WTC11 (cell line): ENCODE measurements at regions not wholly inside any gene's neighbourhood (a gene's known extent, or its start where the extent isn't known, plus 50 kb on each side); places are given as distances from the start of the nearest gene placed in this dataset.

ENCODE experiments used
- ATAC-seq: fragments of 200-7000 bp; cut with Tn5 transposase; 2 replicates; pipeline ENCODE4 v1.10.0; 2021; ENCODE audit warnings: mild to moderate bottlenecking, moderate library complexity
- CTCF ChIA-PET: fragments of 300-600 bp; sonication (Branson Sonifier 250); formaldehyde crosslinking; loops from one replicate; lab custom pipeline; 2021; ENCODE audit warnings: antibody characterized with exemption; lab: Charles Lee
- POLR2A ChIA-PET: fragments of 350-600 bp; sonication (Branson Sonifier 250); formaldehyde crosslinking; loops from one replicate; lab custom pipeline; 2021; ENCODE audit warnings: antibody characterized with exemption; lab: Charles Lee
- DNase-seq: peaks from one replicate; pipeline ENCODE4 v3.0.0; 2021; ENCODE audit warnings: low spot score
- H3K27ac Mint-ChIP-seq: 2 replicates; pipeline ENCODE4 v1.8.0; 2021; ENCODE audit warnings: mixed read lengths
- H3K27me3 Mint-ChIP-seq: 2 replicates; pipeline ENCODE4 v1.8.0; 2021; ENCODE audit warnings: low read depth, mild to moderate bottlenecking, moderate library complexity, mixed read lengths
- H3K36me3 Mint-ChIP-seq: 2 replicates; pipeline ENCODE4 v1.8.0; 2021; ENCODE audit warnings: mixed read lengths
- H3K4me1 Mint-ChIP-seq: 2 replicates; pipeline ENCODE4 v1.8.0; 2022; ENCODE audit warnings: mixed read lengths
- H3K4me3 Mint-ChIP-seq: 2 replicates; pipeline ENCODE4 v1.8.0; 2021; ENCODE audit warnings: mild to moderate bottlenecking, moderate library complexity, mixed read lengths
- H3K9me3 Mint-ChIP-seq: 2 replicates; pipeline ENCODE4 v1.8.0; 2021; ENCODE audit warnings: mixed read lengths
- ESRRA ChIP-seq: sonication (generic); formaldehyde crosslinking; IDR thresholded peaks from 2 replicates; pipeline ENCODE4 v1.8.1; 2022; ENCODE audit warnings: mild to moderate bottlenecking, missing genetic modification reagents, borderline replicate concordance
- ETV6 ChIP-seq: sonication (generic); formaldehyde crosslinking; IDR thresholded peaks from 2 replicates; pipeline ENCODE4 v1.8.1; 2022; ENCODE audit warnings: mild to moderate bottlenecking, missing genetic modification reagents
- GRHL2 ChIP-seq: fragments of 250-450 bp; sonication (Bioruptor Pico); IDR thresholded peaks from 2 replicates; pipeline ENCODE4 v1.8.0; 2022; ENCODE audit warnings: mild to moderate bottlenecking, moderate library complexity; ENCODE audit not compliant: insufficient replicate concordance, severe bottlenecking
- JAZF1 ChIP-seq: fragments of 250-450 bp; sonication (Bioruptor Pico); IDR thresholded peaks from 2 replicates; pipeline ENCODE4 v1.9.0; 2021; ENCODE audit warnings: moderate library complexity, mild to moderate bottlenecking, inconsistent platforms
- MYBL2 ChIP-seq: sonication (generic); formaldehyde crosslinking; IDR thresholded peaks from 2 replicates; pipeline ENCODE4 v1.8.1; 2023; ENCODE audit warnings: mild to moderate bottlenecking, moderate library complexity, missing genetic modification reagents
- NFE2L1 ChIP-seq: sonication (generic); formaldehyde crosslinking; IDR thresholded peaks from 2 replicates; pipeline ENCODE4 v1.8.1; 2023; ENCODE audit warnings: missing genetic modification reagents
- RELA ChIP-seq: sonication (generic); formaldehyde crosslinking; IDR thresholded peaks from 2 replicates; pipeline ENCODE4 v1.8.1; 2022; ENCODE audit warnings: missing genetic modification reagents, mild to moderate bottlenecking, borderline replicate concordance
- SMAD4 ChIP-seq: sonication (generic); formaldehyde crosslinking; IDR thresholded peaks from 2 replicates; pipeline ENCODE4 v1.8.0; 2022; ENCODE audit warnings: mild to moderate bottlenecking, missing genetic modification reagents
- TP53 ChIP-seq: sonication (generic); formaldehyde crosslinking; IDR thresholded peaks from 2 replicates; pipeline ENCODE4 v1.8.1; 2023; ENCODE audit warnings: mild to moderate bottlenecking, missing genetic modification reagents
- ZNF219 ChIP-seq: sonication (generic); formaldehyde crosslinking; IDR thresholded peaks from 2 replicates; pipeline ENCODE4 v1.8.0; 2023; ENCODE audit warnings: missing genetic modification reagents, mild to moderate bottlenecking, borderline replicate concordance
- ZNF396 ChIP-seq: fragments of 250-450 bp; sonication (Bioruptor Pico); IDR thresholded peaks from 2 replicates; pipeline ENCODE4 v1.8.0; 2021; ENCODE audit warnings: mild to moderate bottlenecking, moderate library complexity, borderline replicate concordance
- ZNF671 ChIP-seq: fragments of 250-450 bp; sonication (Bioruptor Pico); IDR thresholded peaks from 2 replicates; pipeline ENCODE4 v1.8.0; 2021; ENCODE audit warnings: mild to moderate bottlenecking
- TF ChIP-seq, protein P1 (sequence below): sonication (generic); formaldehyde crosslinking; IDR thresholded peaks from 2 replicates; pipeline ENCODE4 v1.8.1; 2023; ENCODE audit warnings: mild to moderate bottlenecking, missing genetic modification reagents, borderline replicate concordance
- TF ChIP-seq, protein P2 (sequence below): sonication (generic); formaldehyde crosslinking; IDR thresholded peaks from 2 replicates; pipeline ENCODE4 v1.8.1; 2022; ENCODE audit warnings: mild to moderate bottlenecking, missing genetic modification reagents, moderate library complexity, borderline replicate concordance
- TF ChIP-seq, protein P3 (sequence below): sonication (generic); formaldehyde crosslinking; IDR thresholded peaks from 2 replicates; pipeline ENCODE4 v1.8.1; 2022; ENCODE audit warnings: low read depth, missing genetic modification reagents, borderline replicate concordance
- TF ChIP-seq, protein P4 (sequence below): sonication (generic); formaldehyde crosslinking; IDR thresholded peaks from 2 replicates; pipeline ENCODE4 v1.8.1; 2023; ENCODE audit warnings: mild to moderate bottlenecking, missing genetic modification reagents, moderate library complexity
- TF ChIP-seq, protein P5 (sequence below): fragments of 250-450 bp; sonication (Bioruptor Pico); conservative IDR thresholded peaks from 2 replicates; pipeline ENCODE4 v1.9.0; 2021; ENCODE audit warnings: mild to moderate bottlenecking
- TF ChIP-seq, protein P6 (sequence below): sonication (generic); formaldehyde crosslinking; IDR thresholded peaks from 2 replicates; pipeline ENCODE4 v1.8.1; 2023; ENCODE audit warnings: mild to moderate bottlenecking, moderate library complexity, missing genetic modification reagents

DNA sequence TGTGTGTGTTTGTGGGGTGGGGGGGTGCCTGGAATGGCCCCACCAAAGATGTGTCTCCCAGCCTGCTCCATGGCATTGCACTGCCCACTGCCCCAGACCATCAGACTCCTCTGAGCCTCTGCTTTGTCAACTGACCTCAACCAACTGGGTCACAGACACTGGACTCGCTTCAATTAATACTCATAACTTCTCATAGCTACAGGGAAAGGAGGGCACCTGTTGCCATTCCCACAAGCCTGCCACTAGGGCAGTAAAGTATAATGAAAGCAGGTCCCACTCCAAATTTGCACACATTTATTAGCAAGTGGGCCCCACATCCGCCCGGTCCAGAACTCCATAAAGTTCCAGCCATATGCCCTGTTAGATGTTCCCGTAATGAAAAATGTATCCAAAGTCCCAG is 70.5 kb upstream of the PRDM11 start:
- H3K27me3 Mint-ChIP-seq, result no peaks in the 10 kb centered on the region; the same call in 1 of the 2 replicates
- H3K27ac Mint-ChIP-seq, result no peak overlapping the region
- no peak for DNase-seq
- no peaks in the 10 kb centered on the region for H3K9me3 Mint-ChIP-seq
- H3K36me3 Mint-ChIP-seq, result no peaks in the 10 kb centered on the region
- ChIA-PET CTCF (interaction anchor here (4.1 kb wide), 1 partner anchor 140 kb away, joined by 17 read pairs; no protein-coding TSS in a partner anchor), POLR2A (no interaction called here)
- H3K4me3 Mint-ChIP-seq, result no peak overlapping the region
- ATAC-seq, result no peak
- H3K4me1 Mint-ChIP-seq, result peaks cover 18% of the 10 kb centered on the region
- TF ChIP-seq NFE2L1 (CRISPR knock-in tag) (no peak), ESRRA (CRISPR knock-in tag) (no peak), ZNF396 (CRISPR knock-in tag) (no peak), GRHL2 (CRISPR knock-in tag) (no peak), ZNF671 (CRISPR knock-in tag) (no peak), JAZF1 (no peak), ETV6 (CRISPR knock-in tag) (no peak), TP53 (CRISPR knock-in tag) (no peak), ZNF219 (CRISPR knock-in tag) (no peak), MYBL2 (CRISPR knock-in tag) (no peak), RELA (CRISPR knock-in tag) (no peak), SMAD4 (CRISPR knock-in tag) (no peak)
- TF ChIP-seq, protein P1, sequence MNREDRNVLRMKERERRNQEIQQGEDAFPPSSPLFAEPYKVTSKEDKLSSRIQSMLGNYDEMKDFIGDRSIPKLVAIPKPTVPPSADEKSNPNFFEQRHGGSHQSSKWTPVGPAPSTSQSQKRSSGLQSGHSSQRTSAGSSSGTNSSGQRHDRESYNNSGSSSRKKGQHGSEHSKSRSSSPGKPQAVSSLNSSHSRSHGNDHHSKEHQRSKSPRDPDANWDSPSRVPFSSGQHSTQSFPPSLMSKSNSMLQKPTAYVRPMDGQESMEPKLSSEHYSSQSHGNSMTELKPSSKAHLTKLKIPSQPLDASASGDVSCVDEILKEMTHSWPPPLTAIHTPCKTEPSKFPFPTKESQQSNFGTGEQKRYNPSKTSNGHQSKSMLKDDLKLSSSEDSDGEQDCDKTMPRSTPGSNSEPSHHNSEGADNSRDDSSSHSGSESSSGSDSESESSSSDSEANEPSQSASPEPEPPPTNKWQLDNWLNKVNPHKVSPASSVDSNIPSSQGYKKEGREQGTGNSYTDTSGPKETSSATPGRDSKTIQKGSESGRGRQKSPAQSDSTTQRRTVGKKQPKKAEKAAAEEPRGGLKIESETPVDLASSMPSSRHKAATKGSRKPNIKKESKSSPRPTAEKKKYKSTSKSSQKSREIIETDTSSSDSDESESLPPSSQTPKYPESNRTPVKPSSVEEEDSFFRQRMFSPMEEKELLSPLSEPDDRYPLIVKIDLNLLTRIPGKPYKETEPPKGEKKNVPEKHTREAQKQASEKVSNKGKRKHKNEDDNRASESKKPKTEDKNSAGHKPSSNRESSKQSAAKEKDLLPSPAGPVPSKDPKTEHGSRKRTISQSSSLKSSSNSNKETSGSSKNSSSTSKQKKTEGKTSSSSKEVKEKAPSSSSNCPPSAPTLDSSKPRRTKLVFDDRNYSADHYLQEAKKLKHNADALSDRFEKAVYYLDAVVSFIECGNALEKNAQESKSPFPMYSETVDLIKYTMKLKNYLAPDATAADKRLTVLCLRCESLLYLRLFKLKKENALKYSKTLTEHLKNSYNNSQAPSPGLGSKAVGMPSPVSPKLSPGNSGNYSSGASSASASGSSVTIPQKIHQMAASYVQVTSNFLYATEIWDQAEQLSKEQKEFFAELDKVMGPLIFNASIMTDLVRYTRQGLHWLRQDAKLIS (CRISPR knock-in tag), result no peak
- TF ChIP-seq, protein P2, sequence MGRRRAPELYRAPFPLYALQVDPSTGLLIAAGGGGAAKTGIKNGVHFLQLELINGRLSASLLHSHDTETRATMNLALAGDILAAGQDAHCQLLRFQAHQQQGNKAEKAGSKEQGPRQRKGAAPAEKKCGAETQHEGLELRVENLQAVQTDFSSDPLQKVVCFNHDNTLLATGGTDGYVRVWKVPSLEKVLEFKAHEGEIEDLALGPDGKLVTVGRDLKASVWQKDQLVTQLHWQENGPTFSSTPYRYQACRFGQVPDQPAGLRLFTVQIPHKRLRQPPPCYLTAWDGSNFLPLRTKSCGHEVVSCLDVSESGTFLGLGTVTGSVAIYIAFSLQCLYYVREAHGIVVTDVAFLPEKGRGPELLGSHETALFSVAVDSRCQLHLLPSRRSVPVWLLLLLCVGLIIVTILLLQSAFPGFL, result no peak
- TF ChIP-seq, protein P3, sequence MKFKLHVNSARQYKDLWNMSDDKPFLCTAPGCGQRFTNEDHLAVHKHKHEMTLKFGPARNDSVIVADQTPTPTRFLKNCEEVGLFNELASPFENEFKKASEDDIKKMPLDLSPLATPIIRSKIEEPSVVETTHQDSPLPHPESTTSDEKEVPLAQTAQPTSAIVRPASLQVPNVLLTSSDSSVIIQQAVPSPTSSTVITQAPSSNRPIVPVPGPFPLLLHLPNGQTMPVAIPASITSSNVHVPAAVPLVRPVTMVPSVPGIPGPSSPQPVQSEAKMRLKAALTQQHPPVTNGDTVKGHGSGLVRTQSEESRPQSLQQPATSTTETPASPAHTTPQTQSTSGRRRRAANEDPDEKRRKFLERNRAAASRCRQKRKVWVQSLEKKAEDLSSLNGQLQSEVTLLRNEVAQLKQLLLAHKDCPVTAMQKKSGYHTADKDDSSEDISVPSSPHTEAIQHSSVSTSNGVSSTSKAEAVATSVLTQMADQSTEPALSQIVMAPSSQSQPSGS (CRISPR knock-in tag), result no peak
- TF ChIP-seq, protein P4, sequence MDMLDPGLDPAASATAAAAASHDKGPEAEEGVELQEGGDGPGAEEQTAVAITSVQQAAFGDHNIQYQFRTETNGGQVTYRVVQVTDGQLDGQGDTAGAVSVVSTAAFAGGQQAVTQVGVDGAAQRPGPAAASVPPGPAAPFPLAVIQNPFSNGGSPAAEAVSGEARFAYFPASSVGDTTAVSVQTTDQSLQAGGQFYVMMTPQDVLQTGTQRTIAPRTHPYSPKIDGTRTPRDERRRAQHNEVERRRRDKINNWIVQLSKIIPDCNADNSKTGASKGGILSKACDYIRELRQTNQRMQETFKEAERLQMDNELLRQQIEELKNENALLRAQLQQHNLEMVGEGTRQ (CRISPR knock-in tag), result no peak
- TF ChIP-seq, protein P5, sequence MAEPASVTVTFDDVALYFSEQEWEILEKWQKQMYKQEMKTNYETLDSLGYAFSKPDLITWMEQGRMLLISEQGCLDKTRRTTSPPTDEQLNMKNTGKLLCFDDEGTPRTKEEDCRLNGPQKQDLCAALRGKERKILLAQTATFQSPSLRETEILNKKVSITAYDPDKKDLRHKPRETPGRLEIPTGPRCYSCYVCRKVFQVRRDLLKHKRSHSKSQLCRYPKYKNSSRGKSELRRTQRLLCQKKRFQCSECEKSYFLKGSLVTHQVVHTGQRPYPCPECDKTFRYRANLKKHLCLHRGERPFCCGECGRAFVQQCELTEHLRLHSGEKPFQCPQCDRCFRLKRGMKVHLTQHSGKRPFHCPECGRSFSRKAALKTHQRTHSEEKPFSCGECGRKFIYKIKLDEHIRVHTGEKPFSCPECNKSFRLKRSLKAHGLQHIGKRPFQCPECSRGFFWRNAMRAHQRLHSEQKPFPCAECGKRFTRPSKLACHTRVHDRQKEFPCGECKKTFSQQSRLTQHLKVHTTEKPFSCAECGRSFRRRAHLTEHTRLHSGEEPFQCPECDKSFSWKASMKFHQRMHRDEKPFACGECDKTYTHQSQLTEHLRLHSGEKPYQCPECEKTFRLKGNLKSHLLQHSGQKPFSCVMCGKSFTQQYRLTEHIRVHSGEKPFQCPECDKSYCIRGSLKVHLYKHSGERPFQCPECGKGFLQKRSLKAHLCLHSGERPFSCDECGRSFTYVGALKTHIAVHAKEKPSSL (CRISPR knock-in tag), result no peak
- TF ChIP-seq, protein P6, sequence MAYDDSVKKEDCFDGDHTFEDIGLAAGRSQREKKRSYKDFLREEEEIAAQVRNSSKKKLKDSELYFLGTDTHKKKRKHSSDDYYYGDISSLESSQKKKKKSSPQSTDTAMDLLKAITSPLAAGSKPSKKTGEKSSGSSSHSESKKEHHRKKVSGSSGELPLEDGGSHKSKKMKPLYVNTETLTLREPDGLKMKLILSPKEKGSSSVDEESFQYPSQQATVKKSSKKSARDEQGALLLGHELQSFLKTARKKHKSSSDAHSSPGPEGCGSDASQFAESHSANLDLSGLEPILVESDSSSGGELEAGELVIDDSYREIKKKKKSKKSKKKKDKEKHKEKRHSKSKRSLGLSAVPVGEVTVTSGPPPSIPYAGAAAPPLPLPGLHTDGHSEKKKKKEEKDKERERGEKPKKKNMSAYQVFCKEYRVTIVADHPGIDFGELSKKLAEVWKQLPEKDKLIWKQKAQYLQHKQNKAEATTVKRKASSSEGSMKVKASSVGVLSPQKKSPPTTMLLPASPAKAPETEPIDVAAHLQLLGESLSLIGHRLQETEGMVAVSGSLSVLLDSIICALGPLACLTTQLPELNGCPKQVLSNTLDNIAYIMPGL, result no peak
